ENCODE measurements at regions not wholly inside any gene's neighbourhood (a gene's known extent, or its start where the extent isn't known, plus 50 kb on each side); places are given as distances from the start of the nearest gene placed in this dataset.

GRCh38 chr4:162442128-162442527 lies 278.3 kb upstream of the FSTL5 start:
- H3K9me3 ChIP-seq = no peaks in the 10 kb centered on the region
- no peak for DNase-seq
- intact Hi-C loops (cut with DNase I; ENCODE audit: low total_unique reads) = no loop called here
- 63 to 75% (median 68%) methylated on average over 2 of the region's 2 CpGs for WGBS, 5 donors
- H3K36me3 ChIP-seq = no peaks in the 10 kb centered on the region
- H3K27ac ChIP-seq = no peak overlapping the region
- H3K27me3 ChIP-seq (replicated peaks in 1 of 7) = no peaks in the 10 kb centered on the region
- H3K4me3 ChIP-seq = no peak overlapping the region
- no peaks in the 10 kb centered on the region for H3K4me1 ChIP-seq
- TF ChIP-seq POLR2AphosphoS5 (IDR thresholded peaks at IDR 0.05) (no peak), POLR2A (IDR thresholded peaks at IDR 0.05) (no peak), CTCF (IDR thresholded peaks at IDR 0.05 in 8 of 11, conservative IDR thresholded peaks at IDR 0.05 in 3 of 11) (no peak)

- H3K27ac ChIP-seq = no peak overlapping the region
- no peaks in the 10 kb centered on the region for H3K4me1 ChIP-seq
- no peaks in the 10 kb centered on the region for H3K27me3 ChIP-seq (replicated peaks in 1 of 7)
- TF ChIP-seq CTCF (IDR thresholded peaks at IDR 0.05 in 8 of 11, conservative IDR thresholded peaks at IDR 0.05 in 3 of 11) (no peak), POLR2AphosphoS5 (IDR thresholded peaks at IDR 0.05) (no peak), POLR2A (IDR thresholded peaks at IDR 0.05) (no peak)
- DNase-seq = no peak
- no peak overlapping the region for H3K4me3 ChIP-seq
- intact Hi-C loops (cut with DNase I; ENCODE audit: low total_unique reads) = no loop called here
- no peaks in the 10 kb centered on the region for H3K36me3 ChIP-seq
- peaks cover 0 to 2% (median 0%) of the 10 kb centered on the region in 8 donors for H3K9me3 ChIP-seq
- 84 to 94% (median 90%) methylated on average over 4 of the region's 4 CpGs for WGBS, 5 donors
Observed at GRCh38 chr4:162422312-162422711, 258.5 kb upstream of the FSTL5 start.

- Histone ChIP-seq H3K36me3 (no peaks in the 10 kb centered on the region), H3K9me3 (peaks cover 0 to 6% (median 0%) of the 10 kb centered on the region in 8 donors), H3K4me3 (no peak overlapping the region), H3K27me3 (replicated peaks in 1 of 7) (no peaks in the 10 kb centered on the region), H3K27ac (no peak overlapping the region), H3K4me1 (no peaks in the 10 kb centered on the region)
- no peak for DNase-seq
- WGBS, 5 donors = 0 to 28% (median 0%) methylated on average over 1 of the region's 1 CpG
- intact Hi-C loops (cut with DNase I; ENCODE audit: low total_unique reads) = no loop called here
- TF ChIP-seq POLR2A (IDR thresholded peaks at IDR 0.05) (no peak), CTCF (IDR thresholded peaks at IDR 0.05 in 8 of 11, conservative IDR thresholded peaks at IDR 0.05 in 3 of 11) (no peak), POLR2AphosphoS5 (IDR thresholded peaks at IDR 0.05) (no peak)
Observed at GRCh38 chr4:162410854-162411253, 247.1 kb upstream of the FSTL5 start.

GRCh38 chr4:162409048-162409447 lies 245.2 kb upstream of the FSTL5 start:
- H3K4me1 ChIP-seq = no peaks in the 10 kb centered on the region
- intact Hi-C loops (cut with DNase I; ENCODE audit: low total_unique reads) = no loop called here
- DNase-seq = no peak

More at GRCh38 chr4:162409048-162409447, 245.2 kb upstream of the FSTL5 start:
- TF ChIP-seq POLR2AphosphoS5 (IDR thresholded peaks at IDR 0.05) (no peak), CTCF (IDR thresholded peaks at IDR 0.05 in 8 of 11, conservative IDR thresholded peaks at IDR 0.05 in 3 of 11) (no peak)
- Histone ChIP-seq H3K4me3 (no peak overlapping the region), H3K27ac (no peak overlapping the region), H3K27me3 (replicated peaks in 1 of 7) (no peaks in the 10 kb centered on the region), H3K36me3 (no peaks in the 10 kb centered on the region), H3K9me3 (peaks cover 0 to 9% (median 0%) of the 10 kb centered on the region in 8 donors)
- WGBS, 5 donors = 91 to 95% (median 92%) methylated on average over 16 of the region's 16 CpGs

All from spleen (tissue), 11 donors.